Femur (tissue), 1 donor: ENCODE measurements at regions not wholly inside any gene's neighbourhood (a gene's known extent, or its start where the extent isn't known, plus 50 kb on each side); places are given as distances from the start of the nearest gene placed in this dataset.
"Not testable (repeated sequence)": the region's sequence is repeated elsewhere in the genome, so short reads cannot be mapped to it uniquely, and the experiment has no call there.

Experiments
- DNase-seq: peaks from one replicate; pipeline ENCODE4 v3.0.0-alpha.2; 2017

GRCh38 chr10:130263289-130263688, 127.1 kb downstream of the GLRX3 start:
- no peak for DNase-seq

GRCh38 chr10:130265542-130265941, 129.4 kb downstream of the GLRX3 start:
- no peak for DNase-seq

DNA sequence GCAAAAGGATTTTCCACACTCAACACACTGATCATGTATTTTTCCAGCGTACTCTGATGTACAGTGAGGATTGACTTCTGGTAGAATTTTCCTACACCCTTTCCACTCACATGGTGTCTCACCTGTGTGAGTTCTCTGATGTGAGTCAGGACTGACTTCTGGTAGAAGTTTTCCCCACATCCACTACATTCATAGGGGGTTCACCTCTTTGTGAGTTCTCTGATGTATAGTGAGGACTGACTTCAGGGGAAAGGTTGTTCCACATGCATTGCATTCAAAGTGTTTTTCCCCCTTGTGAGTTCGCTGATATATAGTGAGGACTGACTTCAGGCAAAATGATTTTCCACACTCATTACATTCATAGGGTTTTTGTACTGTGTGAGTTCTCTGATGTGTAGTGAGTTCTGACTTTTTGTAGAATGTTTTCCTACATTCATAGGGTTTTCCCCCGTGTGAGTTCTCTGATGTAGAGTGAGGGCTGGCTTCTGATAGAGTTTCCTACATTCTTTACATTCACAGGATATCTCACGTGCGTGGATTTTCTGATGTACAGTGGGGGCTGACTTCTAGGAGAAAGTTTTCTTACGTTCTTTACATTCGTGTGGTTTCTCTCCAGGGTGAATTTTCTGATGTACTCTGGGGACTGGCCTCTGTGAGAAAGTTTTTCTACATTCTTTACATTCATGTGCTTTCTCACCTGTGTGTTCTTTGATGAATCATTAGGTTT, 146.5 kb downstream of the GLRX3 start:
- no peak for DNase-seq

DNA sequence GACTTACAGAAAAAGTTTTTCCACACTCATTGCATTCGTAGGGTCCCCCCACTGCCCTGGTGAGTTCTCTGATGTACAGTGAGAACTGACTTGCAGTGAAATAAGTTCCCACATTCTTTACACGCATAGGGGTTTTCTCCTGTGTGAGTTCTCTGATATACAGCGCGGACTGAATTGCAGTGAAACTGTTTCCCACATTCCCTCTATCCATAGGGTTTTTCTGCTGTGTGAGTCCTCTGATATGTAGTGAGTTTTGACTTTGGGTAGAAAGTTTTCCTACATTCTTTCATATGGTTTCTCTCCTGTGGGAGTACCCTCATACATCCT, 147.0 kb downstream of the GLRX3 start:
- no peak for DNase-seq

GRCh38 chr10:130295761-130296160, 159.6 kb downstream of the GLRX3 start:
- DNase-seq, result not testable (repeated sequence)

DNA sequence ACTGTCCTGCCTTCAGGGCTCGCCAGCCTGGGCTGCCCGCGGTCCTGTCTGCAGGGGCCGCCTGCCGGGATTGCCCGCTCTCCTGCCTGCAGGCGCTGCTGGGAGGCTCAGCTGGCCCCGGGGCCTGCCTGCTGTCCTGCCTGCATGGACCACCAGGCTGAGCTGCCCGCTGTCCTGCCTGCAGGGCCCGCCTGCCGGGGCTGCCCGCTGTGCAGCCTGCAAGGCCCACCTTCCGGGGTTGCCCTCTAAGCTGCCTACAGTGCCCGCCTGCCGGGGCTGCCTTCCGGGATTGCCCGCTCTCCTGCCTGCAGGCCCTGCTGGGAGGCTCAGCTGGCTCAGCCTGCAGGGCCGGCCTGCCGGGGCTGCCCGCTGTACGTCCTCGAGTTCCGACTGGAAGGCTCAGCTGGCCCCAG, 164.4 kb downstream of the GLRX3 start:
- DNase-seq, result peak; percentile 48

GRCh38 chr10:130301021-130301892, 165.1 kb downstream of the GLRX3 start:
- peak; percentile 72 for DNase-seq

DNA sequence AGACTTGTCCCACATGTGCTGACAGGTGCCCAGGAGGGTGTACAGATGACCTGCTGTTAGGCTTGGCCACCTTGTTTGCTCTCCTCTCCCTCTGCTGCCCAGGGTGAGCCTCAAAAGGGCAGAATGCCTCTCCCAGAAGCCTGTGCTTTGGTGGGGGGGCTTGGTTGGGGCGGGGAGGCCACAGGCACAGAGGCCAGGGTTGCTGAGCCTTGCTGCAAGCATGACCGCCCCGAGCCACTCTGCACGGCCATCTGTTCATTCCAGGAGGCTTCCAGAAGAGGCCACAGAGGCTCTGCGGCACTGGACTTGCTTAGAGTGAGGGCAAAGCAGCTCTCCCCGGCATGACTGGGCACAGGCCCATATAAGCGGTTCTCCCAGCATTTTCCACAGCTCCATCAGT, 190.8 kb downstream of the GLRX3 start:
- no peak for DNase-seq

- DNase-seq, result no peak
These were observed 193.6 kb downstream of the GLRX3 start for GRCh38 chr10:130329792-130330191.

DNA sequence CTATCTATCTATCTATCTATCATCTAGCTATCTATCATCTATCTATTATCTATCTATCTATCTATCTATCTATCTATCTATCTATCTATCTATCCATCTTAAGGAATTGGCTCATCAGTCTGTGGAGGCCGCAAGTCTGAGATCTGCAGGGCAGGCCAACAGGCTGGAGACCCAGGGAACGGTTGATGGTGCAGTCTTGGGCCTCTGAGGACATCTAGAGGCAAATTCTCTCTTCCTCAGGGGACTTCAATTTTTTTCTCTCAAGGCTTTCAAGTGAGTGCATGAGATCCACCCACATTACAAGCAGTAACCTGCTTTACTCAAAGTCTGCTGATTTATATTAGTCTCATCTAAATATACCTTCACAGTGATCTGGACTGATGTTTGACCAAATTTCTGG, 197.0 kb downstream of the GLRX3 start:
- no peak for DNase-seq

DNA sequence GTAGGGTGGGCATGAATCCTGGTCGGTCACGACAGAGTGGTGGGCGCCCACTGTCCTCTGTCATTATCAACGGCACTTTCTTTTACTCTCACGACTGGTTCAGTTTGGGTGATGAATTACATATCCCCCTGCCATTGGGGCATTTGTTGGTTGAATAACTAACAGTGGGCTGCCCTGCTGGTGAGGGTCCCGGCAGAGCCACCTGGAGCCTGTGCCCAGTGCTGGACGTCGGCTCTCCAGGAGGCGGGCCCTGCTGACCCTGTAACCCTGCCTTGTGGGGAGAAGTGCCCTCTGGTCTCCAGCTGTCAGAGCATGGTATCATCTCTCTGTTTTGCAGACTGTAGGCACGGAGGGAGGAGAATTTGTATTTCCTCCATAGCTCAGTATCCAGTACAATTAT, 199.1 kb downstream of the GLRX3 start:
- DNase-seq, result no peak

GRCh38 chr10:130336617-130337304, 200.6 kb downstream of the GLRX3 start:
- no peak for DNase-seq

DNA sequence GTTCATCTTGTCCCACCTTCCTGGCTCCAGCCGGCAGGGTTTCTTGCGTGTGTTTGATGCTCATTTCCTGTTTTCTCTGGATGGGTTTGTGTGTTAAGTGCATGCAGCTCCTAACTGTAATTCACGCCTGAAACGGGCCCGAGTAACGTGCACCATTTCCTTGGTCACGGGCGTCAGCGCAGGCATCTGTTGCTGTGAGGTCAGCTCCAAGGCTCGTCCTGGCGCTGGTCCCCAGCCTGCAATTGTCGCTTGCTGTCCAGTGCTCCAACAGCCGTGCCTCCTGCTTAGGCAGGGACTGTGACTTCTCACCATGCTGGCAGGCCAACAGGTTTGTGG, 201.1 kb downstream of the GLRX3 start:
- DNase-seq, result no peak

- DNase-seq, result no peak
These were observed 201.8 kb downstream of the GLRX3 start for GRCh38 chr10:130337696-130338635.

GRCh38 chr10:130338636-130339024, 202.4 kb downstream of the GLRX3 start:
- no peak for DNase-seq

- DNase-seq, result no peak
These were observed 202.9 kb downstream of the GLRX3 start for GRCh38 chr10:130339091-130339490.

DNA sequence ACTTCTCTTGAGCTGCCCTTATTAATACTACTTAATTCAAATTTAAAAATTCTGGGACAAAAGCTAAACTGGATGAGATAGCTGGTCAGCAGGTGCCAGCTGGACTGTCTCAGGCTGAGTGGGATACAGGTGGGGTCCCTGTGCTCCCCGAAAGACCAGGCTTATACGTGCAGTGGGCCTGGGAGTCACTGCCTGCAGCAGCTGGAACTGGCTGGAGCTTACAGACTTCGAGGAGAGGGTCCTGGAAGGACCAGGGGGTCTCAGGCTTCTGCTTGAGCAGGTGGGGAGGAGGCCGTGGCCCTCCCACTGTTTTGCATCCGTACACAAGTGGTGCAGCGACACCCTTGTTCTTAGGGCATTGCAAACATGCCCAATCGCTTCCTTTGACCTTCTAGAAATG, 203.7 kb downstream of the GLRX3 start:
- DNase-seq, result no peak

- DNase-seq, result no peak
These were observed 204.6 kb downstream of the GLRX3 start for GRCh38 chr10:130340816-130341215.

DNA sequence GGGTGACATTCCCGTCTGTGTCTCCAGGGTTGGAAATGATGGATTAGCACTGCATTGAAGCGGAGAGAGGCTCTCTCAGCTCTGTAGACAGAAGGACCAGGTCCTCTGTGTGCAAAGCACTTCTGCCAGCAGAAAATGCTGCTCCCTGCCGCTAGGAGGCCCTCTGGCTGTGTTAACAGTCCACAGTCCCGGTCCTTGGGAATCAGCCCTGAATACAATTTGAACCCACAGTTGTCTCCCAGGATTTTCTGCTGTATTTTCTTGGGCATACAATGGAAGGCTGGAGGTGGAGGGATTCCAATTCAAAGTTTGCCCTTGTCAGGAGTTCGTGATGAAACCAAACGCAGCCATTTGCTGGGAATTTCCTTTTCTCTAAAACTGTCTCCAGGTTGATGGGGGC, 205.2 kb downstream of the GLRX3 start:
- DNase-seq, result no peak

- DNase-seq, result no peak
These were observed 209.5 kb downstream of the GLRX3 start for GRCh38 chr10:130345728-130346127.

DNA sequence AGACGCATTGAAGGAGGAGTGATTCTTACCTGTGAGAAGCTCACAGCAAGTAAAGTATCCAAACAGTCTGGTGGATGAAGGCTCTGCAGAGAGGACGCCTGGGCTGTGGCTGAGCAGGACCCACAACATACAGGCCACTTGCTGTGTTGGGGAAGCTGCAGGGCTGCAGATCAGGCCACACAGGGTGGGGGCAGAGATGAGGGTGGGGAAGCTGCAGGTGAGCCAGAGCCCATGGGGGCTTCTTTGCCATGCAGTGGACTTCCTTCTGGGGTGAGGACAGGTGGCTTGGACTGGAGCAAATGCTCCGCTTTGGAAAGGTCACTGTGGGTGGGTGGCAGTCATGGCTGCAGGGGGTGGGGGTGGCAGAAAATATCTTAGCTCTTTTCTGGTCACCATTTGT, 214.8 kb downstream of the GLRX3 start:
- no peak for DNase-seq

DNA sequence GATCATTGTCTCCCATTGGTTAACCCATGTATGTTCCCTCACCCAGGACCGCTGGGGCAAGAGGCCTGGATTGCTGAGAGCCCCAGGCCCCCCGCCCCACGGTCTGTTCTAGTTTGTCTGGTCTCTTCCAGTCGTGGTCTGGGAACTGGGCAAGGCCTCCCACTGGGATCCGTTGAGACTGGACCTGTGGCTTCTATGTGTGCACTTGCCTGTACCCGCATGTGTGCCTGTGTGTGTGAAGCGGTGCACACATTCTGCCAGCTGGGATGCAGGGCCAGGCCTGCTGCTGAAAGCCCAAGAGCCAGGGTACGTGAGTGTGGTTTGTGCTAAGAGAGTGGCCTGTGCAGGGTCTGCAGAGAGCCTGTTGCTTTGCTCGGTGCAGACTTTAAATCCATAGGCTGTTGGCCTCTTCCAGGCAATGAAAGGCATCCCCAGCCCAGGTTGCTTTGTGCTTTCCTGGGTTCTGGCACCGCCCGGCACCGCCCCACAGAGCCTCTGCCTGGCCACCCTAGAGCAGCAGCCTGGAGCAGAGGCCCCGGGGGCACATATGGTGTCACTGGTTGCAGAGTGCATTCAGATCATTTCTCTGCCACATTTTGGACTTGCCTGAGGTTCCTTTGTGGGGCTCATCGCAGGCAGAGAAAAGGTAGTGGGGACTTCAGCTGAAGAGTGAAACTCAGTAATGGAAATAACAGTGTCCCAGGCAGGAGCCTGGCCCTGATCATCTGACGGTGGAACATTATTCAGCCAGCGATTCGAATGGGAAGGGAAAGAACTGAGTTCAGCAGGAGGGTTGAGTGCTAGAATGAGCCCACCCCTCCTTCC, 215.5 kb downstream of the GLRX3 start:
- no peak for DNase-seq
